GM12875 (cell line): ENCODE measurements at regions not wholly inside any gene's neighbourhood (a gene's known extent, or its start where the extent isn't known, plus 50 kb on each side); places are given as distances from the start of the nearest gene placed in this dataset.

ENCODE experiments used
- H3K4me3 ChIP-seq: one replicate; pipeline ENCODE4 v1.5.1; 2011; ENCODE audit warnings: low read depth, low read length, control low read depth
- CTCF ChIP-seq: IDR thresholded peaks from 2 replicates; pipeline ENCODE4 v1.5.1; 2011; ENCODE audit warnings: low read depth, mild to moderate bottlenecking, control low read depth, inconsistent platforms, low read length, moderate library complexity, borderline replicate concordance; ENCODE audit not compliant: insufficient read depth

GRCh38 chr14:40523123-40523522, 1083.6 kb upstream of the LRFN5 start:
- no peak for TF ChIP-seq CTCF
- H3K4me3 ChIP-seq, result no peak overlapping the region

- no peak for TF ChIP-seq CTCF
- H3K4me3 ChIP-seq, result no peak overlapping the region
These were observed 1062.2 kb upstream of the FBXO33 start for GRCh38 chr14:40494483-40494882.

- no peak overlapping the region for H3K4me3 ChIP-seq
- no peak for TF ChIP-seq CTCF
These were observed 1055.6 kb upstream of the FBXO33 start for GRCh38 chr14:40487824-40488223.

GRCh38 chr14:40485688-40486087, 1053.5 kb upstream of the FBXO33 start:
- no peak for TF ChIP-seq CTCF
- H3K4me3 ChIP-seq, result no peak overlapping the region

- TF ChIP-seq CTCF, result no peak
- H3K4me3 ChIP-seq, result no peak overlapping the region
These were observed 1043.8 kb upstream of the FBXO33 start for GRCh38 chr14:40476005-40476404.

GRCh38 chr14:40467969-40468368, 1035.7 kb upstream of the FBXO33 start:
- no peak for TF ChIP-seq CTCF
- H3K4me3 ChIP-seq, result no peak overlapping the region

DNA sequence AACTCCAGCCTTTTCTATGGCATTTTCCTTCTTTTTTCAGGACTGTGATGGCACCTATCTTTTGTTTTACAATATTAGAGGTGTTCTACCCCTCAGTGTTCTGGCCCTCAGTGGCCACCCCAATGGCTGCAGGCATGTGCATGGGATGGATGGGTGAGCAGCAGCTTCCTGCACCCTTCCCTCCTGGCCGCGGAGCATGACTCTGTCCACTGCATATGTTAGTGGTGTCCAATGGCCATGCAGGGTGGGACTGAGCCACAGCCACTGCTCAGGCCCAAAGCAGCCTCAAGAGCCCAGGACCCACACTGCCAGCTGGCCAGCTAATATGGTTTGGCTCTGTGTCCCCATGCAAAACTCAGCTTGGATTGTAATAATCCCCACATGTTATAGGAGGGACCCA, 1032.3 kb upstream of the FBXO33 start:
- H3K4me3 ChIP-seq, result no peak overlapping the region
- no peak for TF ChIP-seq CTCF
